ENCODE measurements at regions not wholly inside any gene's neighbourhood (a gene's known extent, or its start where the extent isn't known, plus 50 kb on each side); places are given as distances from the start of the nearest gene placed in this dataset.
A peak's percentile ranks its signal among the peaks of the same experiment; 100 is the strongest.

DNA sequence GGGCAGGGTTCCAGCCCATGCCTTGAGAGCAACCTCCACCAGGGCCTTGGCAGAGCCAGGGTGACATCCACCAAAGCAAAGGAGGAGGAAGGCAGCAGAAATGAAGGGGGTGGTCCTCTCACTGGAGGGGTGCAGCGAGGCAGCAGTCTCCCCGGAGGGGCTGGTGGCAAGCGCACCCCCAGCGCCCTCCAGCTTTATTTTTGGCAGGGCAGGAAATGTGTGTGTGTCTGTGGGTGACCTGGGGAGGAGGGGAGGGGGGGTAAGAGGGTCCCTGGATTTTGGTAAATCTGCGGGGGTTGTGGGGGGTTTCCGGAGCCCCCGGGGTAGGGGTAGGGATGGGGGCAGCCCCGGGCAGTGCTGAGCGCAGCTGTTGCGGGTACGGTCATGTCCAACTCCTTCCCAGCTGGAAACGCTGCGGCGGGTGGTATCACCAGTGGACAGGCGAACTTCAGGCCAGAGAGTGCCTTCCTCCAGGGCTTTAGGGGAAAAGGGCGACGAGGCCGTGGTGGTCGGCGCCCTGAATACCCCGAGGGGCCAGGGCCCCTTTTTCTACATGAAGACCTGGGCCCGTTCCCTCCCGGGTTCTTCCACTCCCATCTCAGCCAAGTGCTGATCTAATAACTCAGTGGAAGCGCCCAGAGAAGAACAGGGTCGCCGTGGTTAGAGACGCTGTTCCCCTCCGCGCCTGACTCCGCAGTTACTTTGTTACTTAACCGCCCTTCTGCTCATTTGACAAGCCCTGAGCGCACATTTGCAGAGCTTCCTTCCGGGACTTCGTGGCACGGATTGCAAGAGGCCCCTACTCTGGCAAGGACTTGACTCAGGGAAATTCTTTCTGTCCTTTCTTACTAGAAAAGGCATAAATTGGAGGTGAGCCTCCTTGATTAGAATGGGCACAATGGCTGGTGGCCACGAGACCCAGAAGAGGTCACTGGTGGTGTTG is 55.2 kb downstream of the FOS start:
- DNase-seq, result peak; percentile 53
- intact Hi-C loops (cut with DNase I; ENCODE audit: low total_unique reads), result no loop called here
- 49 to 63% methylated on average over 9 to 36 of the region's 36 CpGs for WGBS, 2 donors (ENCODE audit: low coverage in 1 of 2)
- H3K9me3 ChIP-seq, result no peaks in the 10 kb centered on the region
- in situ Hi-C loops (cut with MboI; ENCODE audit: low pct_ligation_motif_present in 1 of 4, low pct_unique_long_range_greater_than_20kb in 1 of 4, low sequenced_read_pairs in 3 of 4), result no loop called here
- H3K4me3 ChIP-seq, result peak overlapping the region in 2 of 4 donors; percentile 13 to 29
- peaks cover 0 to 15% (median 0%) of the 10 kb centered on the region in 4 donors for H3K4me1 ChIP-seq
- TF ChIP-seq, protein P1, sequence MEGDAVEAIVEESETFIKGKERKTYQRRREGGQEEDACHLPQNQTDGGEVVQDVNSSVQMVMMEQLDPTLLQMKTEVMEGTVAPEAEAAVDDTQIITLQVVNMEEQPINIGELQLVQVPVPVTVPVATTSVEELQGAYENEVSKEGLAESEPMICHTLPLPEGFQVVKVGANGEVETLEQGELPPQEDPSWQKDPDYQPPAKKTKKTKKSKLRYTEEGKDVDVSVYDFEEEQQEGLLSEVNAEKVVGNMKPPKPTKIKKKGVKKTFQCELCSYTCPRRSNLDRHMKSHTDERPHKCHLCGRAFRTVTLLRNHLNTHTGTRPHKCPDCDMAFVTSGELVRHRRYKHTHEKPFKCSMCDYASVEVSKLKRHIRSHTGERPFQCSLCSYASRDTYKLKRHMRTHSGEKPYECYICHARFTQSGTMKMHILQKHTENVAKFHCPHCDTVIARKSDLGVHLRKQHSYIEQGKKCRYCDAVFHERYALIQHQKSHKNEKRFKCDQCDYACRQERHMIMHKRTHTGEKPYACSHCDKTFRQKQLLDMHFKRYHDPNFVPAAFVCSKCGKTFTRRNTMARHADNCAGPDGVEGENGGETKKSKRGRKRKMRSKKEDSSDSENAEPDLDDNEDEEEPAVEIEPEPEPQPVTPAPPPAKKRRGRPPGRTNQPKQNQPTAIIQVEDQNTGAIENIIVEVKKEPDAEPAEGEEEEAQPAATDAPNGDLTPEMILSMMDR (IDR thresholded peaks at IDR 0.05), result no peak
- peak; percentile 29 for TF ChIP-seq POLR2A (IDR thresholded peaks at IDR 0.05)
- TF ChIP-seq POLR2AphosphoS5 (IDR thresholded peaks at IDR 0.05), result peak in 1 of 3 donors; percentile 49
- no peak for TF ChIP-seq EP300 (IDR thresholded peaks at IDR 0.05; ENCODE audit: low read depth)
- no peaks in the 10 kb centered on the region for H3K36me3 ChIP-seq
- peak overlapping the region; percentile 45 to 79 (median 66) for H3K27ac ChIP-seq
- no peaks in the 10 kb centered on the region for H3K27me3 ChIP-seq

- Histone ChIP-seq H3K4me1 (peaks cover 0 to 19% (median 0%) of the 10 kb centered on the region in 4 donors), H3K27me3 (no peaks in the 10 kb centered on the region), H3K27ac (peak overlapping the region; percentile 45 to 79 (median 66)), H3K4me3 (peak overlapping the region in 1 of 4 donors; percentile 29), H3K36me3 (no peaks in the 10 kb centered on the region), H3K9me3 (no peaks in the 10 kb centered on the region)
- in situ Hi-C loops (cut with MboI; ENCODE audit: low pct_ligation_motif_present in 1 of 4, low pct_unique_long_range_greater_than_20kb in 1 of 4, low sequenced_read_pairs in 3 of 4) (no loop called here), intact Hi-C loops (cut with DNase I; ENCODE audit: low total_unique reads) (no loop called here)
- TF ChIP-seq EP300 (IDR thresholded peaks at IDR 0.05; ENCODE audit: low read depth), result no peak
- TF ChIP-seq, protein P1 (IDR thresholded peaks at IDR 0.05), result no peak
- no peak for TF ChIP-seq POLR2AphosphoS5 (IDR thresholded peaks at IDR 0.05)
- no peak for TF ChIP-seq POLR2A (IDR thresholded peaks at IDR 0.05)
- WGBS, 2 donors (ENCODE audit: low coverage in 1 of 2), result 52 to 53% methylated on average over 7 to 10 of the region's 10 CpGs
- no peak for DNase-seq
These were observed 56.0 kb downstream of the FOS start for GRCh38 chr14:75334549-75335051.

- peak overlapping the region in 2 of 4 donors; percentile 45 to 79 for H3K27ac ChIP-seq
- no peaks in the 10 kb centered on the region for H3K36me3 ChIP-seq
- TF ChIP-seq, protein P1 (IDR thresholded peaks at IDR 0.05), result no peak
- TF ChIP-seq EP300 (IDR thresholded peaks at IDR 0.05; ENCODE audit: low read depth), result no peak
- no peak for TF ChIP-seq POLR2AphosphoS5 (IDR thresholded peaks at IDR 0.05)
- no peak for TF ChIP-seq POLR2A (IDR thresholded peaks at IDR 0.05)
- 60 to 87% methylated on average over 1 to 6 of the region's 6 CpGs for WGBS, 2 donors (ENCODE audit: low coverage in 1 of 2)
- in situ Hi-C loops (cut with MboI; ENCODE audit: low pct_ligation_motif_present in 1 of 4, low pct_unique_long_range_greater_than_20kb in 1 of 4, low sequenced_read_pairs in 3 of 4), result no loop called here
- H3K4me1 ChIP-seq, result peaks cover 0 to 26% (median 0%) of the 10 kb centered on the region in 4 donors
- H3K27me3 ChIP-seq, result no peaks in the 10 kb centered on the region
- intact Hi-C loops (cut with DNase I; ENCODE audit: low total_unique reads), result no loop called here
- DNase-seq, result no peak
- no peaks in the 10 kb centered on the region for H3K9me3 ChIP-seq
- H3K4me3 ChIP-seq, result no peak overlapping the region
These were observed 56.9 kb downstream of the FOS start for GRCh38 chr14:75335571-75335970.

DNA sequence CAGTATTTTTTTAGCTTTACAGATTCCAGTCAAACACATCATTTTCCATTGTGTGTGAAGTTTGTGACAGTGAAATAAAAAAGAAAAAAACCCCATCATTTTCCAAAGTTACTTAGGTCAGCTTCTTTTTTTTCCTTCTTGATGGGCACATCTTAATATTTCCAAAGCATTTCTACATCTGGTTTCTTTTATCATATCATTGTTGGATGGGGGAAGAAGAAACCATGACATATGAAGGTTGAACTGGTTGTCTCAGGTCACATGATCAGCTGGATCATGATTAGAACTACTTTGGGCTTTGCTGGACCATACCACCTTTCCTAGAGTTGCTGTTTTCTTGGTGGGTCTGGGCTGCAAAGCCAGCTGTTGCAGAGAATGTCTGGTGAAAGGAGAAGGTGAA is 59.8 kb downstream of the FOS start:
- in situ Hi-C loops (cut with MboI; ENCODE audit: low pct_ligation_motif_present in 1 of 4, low pct_unique_long_range_greater_than_20kb in 1 of 4, low sequenced_read_pairs in 3 of 4) (no loop called here), intact Hi-C loops (cut with DNase I; ENCODE audit: low total_unique reads) (no loop called here)
- Histone ChIP-seq H3K27ac (peak overlapping the region in 2 of 4 donors; percentile 6 to 25), H3K27me3 (no peaks in the 10 kb centered on the region), H3K36me3 (no peaks in the 10 kb centered on the region), H3K4me1 (peaks cover 0 to 38% (median 1%) of the 10 kb centered on the region in 4 donors), H3K9me3 (no peaks in the 10 kb centered on the region), H3K4me3 (no peak overlapping the region)
- TF ChIP-seq POLR2AphosphoS5 (IDR thresholded peaks at IDR 0.05) (no peak), EP300 (IDR thresholded peaks at IDR 0.05; ENCODE audit: low read depth) (no peak), POLR2A (IDR thresholded peaks at IDR 0.05) (no peak)
- TF ChIP-seq, protein P1 (IDR thresholded peaks at IDR 0.05), result no peak
- no peak for DNase-seq
